ENCODE measurements at regions not wholly inside any gene's neighbourhood (a gene's known extent, or its start where the extent isn't known, plus 50 kb on each side); places are given as distances from the start of the nearest gene placed in this dataset.

DNA sequence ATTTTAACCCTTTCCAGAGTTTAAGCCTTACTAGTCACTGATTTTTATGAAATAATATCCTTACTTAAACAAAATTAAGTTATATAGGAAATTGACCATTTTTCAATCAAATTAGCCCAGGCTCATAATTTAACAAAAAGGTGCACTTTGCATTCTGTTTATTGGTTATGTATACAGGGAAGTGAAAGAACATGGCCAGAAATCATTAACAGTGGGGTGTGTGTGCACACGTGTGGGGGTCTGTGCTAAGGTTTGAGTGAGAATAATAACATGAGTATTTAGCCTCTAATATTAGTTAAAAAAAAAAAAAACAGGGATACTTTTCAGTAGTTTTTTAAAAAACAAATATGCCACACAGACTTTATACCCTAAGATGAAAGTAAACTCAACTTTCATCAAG lies 510.5 kb upstream of the PFKP start:
- TF ChIP-seq, protein P1, sequence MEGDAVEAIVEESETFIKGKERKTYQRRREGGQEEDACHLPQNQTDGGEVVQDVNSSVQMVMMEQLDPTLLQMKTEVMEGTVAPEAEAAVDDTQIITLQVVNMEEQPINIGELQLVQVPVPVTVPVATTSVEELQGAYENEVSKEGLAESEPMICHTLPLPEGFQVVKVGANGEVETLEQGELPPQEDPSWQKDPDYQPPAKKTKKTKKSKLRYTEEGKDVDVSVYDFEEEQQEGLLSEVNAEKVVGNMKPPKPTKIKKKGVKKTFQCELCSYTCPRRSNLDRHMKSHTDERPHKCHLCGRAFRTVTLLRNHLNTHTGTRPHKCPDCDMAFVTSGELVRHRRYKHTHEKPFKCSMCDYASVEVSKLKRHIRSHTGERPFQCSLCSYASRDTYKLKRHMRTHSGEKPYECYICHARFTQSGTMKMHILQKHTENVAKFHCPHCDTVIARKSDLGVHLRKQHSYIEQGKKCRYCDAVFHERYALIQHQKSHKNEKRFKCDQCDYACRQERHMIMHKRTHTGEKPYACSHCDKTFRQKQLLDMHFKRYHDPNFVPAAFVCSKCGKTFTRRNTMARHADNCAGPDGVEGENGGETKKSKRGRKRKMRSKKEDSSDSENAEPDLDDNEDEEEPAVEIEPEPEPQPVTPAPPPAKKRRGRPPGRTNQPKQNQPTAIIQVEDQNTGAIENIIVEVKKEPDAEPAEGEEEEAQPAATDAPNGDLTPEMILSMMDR (conservative IDR thresholded peaks at IDR 0.05; ENCODE audit: low read length): no peak
- TF ChIP-seq EZH2phosphoT487 (IDR thresholded peaks at IDR 0.05; ENCODE audit: borderline replicate concordance, low read depth, low read length): no peak
